K562 (cell line): ENCODE measurements at regions not wholly inside any gene's neighbourhood (a gene's known extent, or its start where the extent isn't known, plus 50 kb on each side); places are given as distances from the start of the nearest gene placed in this dataset.

ENCODE experiments used
- ATAC-seq: fragments of 200-7000 bp; cut with Tn5 transposase; 3 replicates; pipeline ENCODE4 v1.9.1; 2020; ENCODE audit warnings: moderate library complexity
- BruUV-seq: library from RNA; stranded (reverse); fragments of 400-500 nt; replicated peaks from 2 replicates; lab custom pipeline; 2021; lab: Mats Ljungman, UMichigan
- CTCF ChIA-PET: fragments of 300-600 bp; formaldehyde crosslinking; extraction: SDS; loops from one replicate; lab custom pipeline; 2021; ENCODE audit warnings: low intra/inter-chr PET ratio; lab: Yijun Ruan, JAX
- POLR2A ChIA-PET: fragments of 300-600, 350-650 bp; sonication (Branson Sonifier 250); formaldehyde crosslinking; extraction: SDS; loops from one replicate; lab custom pipeline; 2021; ENCODE audit warnings: antibody characterized with exemption, inconsistent platforms; lab: Yijun Ruan, JAX
- DNase-seq, 4 experiments: peaks; one replicate each; pipeline versions ENCODE4 v3.0.0 to v3.0.0-alpha.2; 2011 to 2018; ENCODE audit warnings: low spot score in 3 of 4, mixed read lengths in 3 of 4; ENCODE audit errors: extremely low read depth in 1 of 4
- FAIRE-seq: peaks from 2 replicates; lab custom pipeline; 2011; peaks lifted over from hg19 to GRCh38; lab: Jason Lieb, UNC
- H2AFZ ChIP-seq: 2 replicates; pipeline ENCODE4 v1.6.0; 2011; ENCODE audit warnings: low read depth, low read length, control low read depth, inconsistent platforms
- H3K27ac ChIP-seq: fragments of 200-600 bp; 3 replicates; pipeline ENCODE4 v1.8.0; 2011; ENCODE audit warnings: low read depth, mild to moderate bottlenecking, control low read depth, inconsistent platforms, low read length, moderate library complexity, mixed read lengths; ENCODE audit errors: extremely low read depth
- H3K27me3 ChIP-seq, 2 experiments: fragments of 300-600 bp in 1 of 2; 2 replicates in 1 of 2; 3 replicates in 1 of 2; pipeline versions ENCODE4 v1.6.0 to v1.8.0; 2011; ENCODE audit warnings: inconsistent platforms in 2 of 2, low read length in 2 of 2, mild to moderate bottlenecking in 1 of 2, mixed read lengths in 1 of 2, moderate library complexity in 1 of 2; ENCODE audit not compliant: control insufficient read depth in 2 of 2, insufficient read depth in 2 of 2
- H3K36me3 ChIP-seq: fragments of 300-600 bp; 3 replicates; pipeline ENCODE4 v1.8.0; 2011; ENCODE audit warnings: mild to moderate bottlenecking, low read length, inconsistent platforms; ENCODE audit not compliant: control insufficient read depth, insufficient read depth
- H3K4me1 ChIP-seq, 2 experiments: fragments of 200-600 bp in 1 of 2; replicated peaks in 1 of 2; 2 replicates in 1 of 2; 3 replicates in 1 of 2; pipeline versions ENCODE4 v1.5.1 to v1.8.0; 2011; ENCODE audit warnings: inconsistent platforms in 2 of 2, low read length in 2 of 2, mild to moderate bottlenecking in 1 of 2, mixed read lengths in 1 of 2, moderate library complexity in 1 of 2; ENCODE audit not compliant: control insufficient read depth in 2 of 2, insufficient read depth in 2 of 2
- H3K4me2 ChIP-seq: 2 replicates; pipeline ENCODE4 v1.6.1; 2011; ENCODE audit warnings: low read length, control low read depth, inconsistent platforms, mixed read lengths; ENCODE audit not compliant: insufficient read depth
- H3K4me3 ChIP-seq: fragments of 200-600 bp; sonication (generic), shearing (Covaris generic); 2 replicates; pipeline ENCODE4 v1.5.1; 2016; ENCODE audit warnings: control low read depth, inconsistent platforms
- H3K79me2 ChIP-seq: fragments of 200-600 bp; 3 replicates; pipeline ENCODE4 v1.8.0; 2011; ENCODE audit warnings: low read length, inconsistent platforms; ENCODE audit not compliant: control insufficient read depth, insufficient read depth
- H3K9ac ChIP-seq, 2 experiments: 2 replicates each; pipeline versions ENCODE4 v1.6.0 to v1.6.1; 2011; ENCODE audit warnings: low read depth in 2 of 2, low read length in 2 of 2, control low read depth in 1 of 2, inconsistent platforms in 1 of 2, mild to moderate bottlenecking in 1 of 2, mixed read lengths in 1 of 2; ENCODE audit not compliant: insufficient read depth in 1 of 2
- H3K9me1 ChIP-seq: one replicate; pipeline ENCODE4 v1.6.0; 2011; ENCODE audit warnings: inconsistent platforms, mild to moderate bottlenecking, low read length, moderate library complexity; ENCODE audit not compliant: control insufficient read depth, insufficient read depth
- H3K9me3 ChIP-seq: replicated peaks from 2 replicates; pipeline ENCODE4 v1.5.1; 2011; ENCODE audit warnings: low read depth, low read length, inconsistent platforms; ENCODE audit not compliant: control insufficient read depth, insufficient read depth
- H4K20me1 ChIP-seq: replicated peaks from 2 replicates; pipeline ENCODE4 v1.6.1; 2011; ENCODE audit warnings: low read length, inconsistent platforms, mixed read lengths; ENCODE audit not compliant: control insufficient read depth, insufficient read depth
- BHLHE40 ChIP-seq: IDR thresholded peaks from 2 replicates; pipeline ENCODE4 v1.6.1; 2011; ENCODE audit warnings: low read length, improper control_type of control experiment
- DNMT1 ChIP-seq: fragments of 450-650 bp; IDR thresholded peaks from 2 replicates; pipeline ENCODE4 v1.6.1; 2016; ENCODE audit warnings: antibody characterized with exemption, mild to moderate bottlenecking
- FOXM1 ChIP-seq, 2 experiments: fragments of 450-650 bp in 1 of 2; sonication (generic) in 1 of 2; formaldehyde crosslinking in 1 of 2; IDR thresholded peaks; 2 replicates each; pipeline versions ENCODE4 v1.6.1 to v1.9.0; 2017 to 2022; ENCODE audit warnings: low read depth in 2 of 2, mild to moderate bottlenecking in 2 of 2, missing genetic modification reagents in 1 of 2, moderate library complexity in 1 of 2
- JUND ChIP-seq, 2 experiments: IDR thresholded peaks; 2 replicates in 1 of 2; 3 replicates in 1 of 2; pipeline ENCODE4 v1.6.1; 2011; ENCODE audit warnings: borderline replicate concordance in 2 of 2, low read depth in 2 of 2, low read length in 2 of 2, improper control_type of control experiment in 1 of 2, missing biosample characterization in 1 of 2, missing genetic modification characterization in 1 of 2, missing genetic modification reagents in 1 of 2
- PCBP2 ChIP-seq: fragments of 200-400 bp; formaldehyde crosslinking; IDR thresholded peaks from 2 replicates; pipeline ENCODE4 v1.6.1; 2018; ENCODE audit warnings: low read length, low read depth, mild to moderate bottlenecking, moderate library complexity; ENCODE audit not compliant: poor library complexity, severe bottlenecking
- RREB1 ChIP-seq: fragments of 250-450 bp; sonication (Bioruptor Pico); IDR thresholded peaks from 2 replicates; pipeline ENCODE4 v1.4.0; 2020
- ZBTB7A ChIP-seq: IDR thresholded peaks from 2 replicates; pipeline ENCODE4 v1.6.1; 2011; ENCODE audit warnings: low read depth, mild to moderate bottlenecking, low read length, moderate library complexity, borderline replicate concordance; ENCODE audit not compliant: control insufficient read depth
- ZMIZ1 ChIP-seq, 2 experiments: fragments of 150-350 bp in 1 of 2; IDR thresholded peaks; 2 replicates each; pipeline ENCODE4 v1.6.1; 2012 to 2016; ENCODE audit warnings: low read depth in 2 of 2, low read length in 2 of 2, mild to moderate bottlenecking in 1 of 2, moderate library complexity in 1 of 2
- ZNF212 ChIP-seq: fragments of 450-650 bp; formaldehyde crosslinking; IDR thresholded peaks from 2 replicates; pipeline ENCODE4 v1.4.0; 2020; ENCODE audit warnings: mild to moderate bottlenecking
- ZNF766 ChIP-seq: fragments of 200-800 bp; sonication (Bioruptor generic); conservative IDR thresholded peaks from 2 replicates; pipeline ENCODE4 v1.6.1; 2016; ENCODE audit warnings: missing genetic modification characterization, missing compliant biosample characterization
- WGBS: fragments of 100-300 bp; shearing (Covaris generic); methylation state at CpG from one replicate; pipeline ENCODE4 v1.1.6; 2016; ENCODE audit warnings: low coverage, mixed read lengths; ENCODE audit not compliant: insufficient coverage; ENCODE audit errors: missing lambda C conversion rate; 5-methylcytosine and 5-hydroxymethylcytosine counted together
- in situ Hi-C: fragments of 300-500 bp; cut with MboI; formaldehyde crosslinking; loops from 4 replicates; pipeline ENCODE4 v1.15.0; 2018; ENCODE audit warnings: inconsistent platforms, mixed read lengths
- intact Hi-C: fragments of 100-400 bp; cut with micrococcal nuclease; formaldehyde crosslinking; loops from 2 replicates; pipeline ENCODE4 v1.14.2; 2022

- TF ChIP-seq FOXM1 (IDR thresholded peaks at IDR 0.05; ENCODE audit: low read depth) (peak; percentile 16; the same call in 1 of the 2 replicates), FOXM1 (CRISPR knock-in tag; IDR thresholded peaks at IDR 0.05; ENCODE audit: low read depth) (no peak)
These were observed 870.0 kb upstream of the INTU start (continued) for GRCh38 chr4:126762663-126763247.

GRCh38 chr4:126766241-126766640, 866.5 kb upstream of the INTU start:
- no TSS peak for BruUV-seq
- H4K20me1 ChIP-seq, result no peaks in the 10 kb centered on the region
- H3K36me3 ChIP-seq, result peaks cover 31% of the 10 kb centered on the region
- no peak overlapping the region for H3K4me3 ChIP-seq
- H3K9me3 ChIP-seq, result no peaks in the 10 kb centered on the region; the same call in 1 of the 2 replicates
- ATAC-seq (no peak), FAIRE-seq (peak; percentile 57), DNase-seq (no peak)
- no peaks in the 10 kb centered on the region for H3K4me1 ChIP-seq
- H3K4me2 ChIP-seq, result no peak overlapping the region
- 0 out of 3 replicates have a peak overlapping the region, but pooled peaks have one; percentile 20 for H3K27ac ChIP-seq
- no peak overlapping the region; a peak in 1 of 4 replicates for H3K9ac ChIP-seq
- ChIA-PET CTCF (no interaction called here), POLR2A (interaction anchor here (1.6 kb wide), 1 partner anchor 10 kb away, joined by 3 read pairs; no protein-coding TSS in a partner anchor)
- peaks cover 20% of the 10 kb centered on the region; the same call in 1 of the 3 replicates for H3K79me2 ChIP-seq
- H3K27me3 ChIP-seq, result no peaks in the 10 kb centered on the region
- in situ Hi-C loops, result no loop called here
- intact Hi-C loops, result no loop called here
- no peak overlapping the region for H2AFZ ChIP-seq
- 39% methylated on average over 2 of the region's 2 CpGs for WGBS
- H3K9me1 ChIP-seq, result no peaks in the 10 kb centered on the region
- TF ChIP-seq ZNF766 (CRISPR knock-in tag), result no peak
- TF ChIP-seq ZNF212 (CRISPR knock-in tag), result no peak
- TF ChIP-seq DNMT1, result no peak
- no peak for TF ChIP-seq JUND (IDR thresholded peaks at IDR 0.05; ENCODE audit: borderline replicate concordance, low read depth, low read length)
- TF ChIP-seq JUND (tag; IDR thresholded peaks at IDR 0.05; ENCODE audit: borderline replicate concordance, low read depth, low read length), result no peak
- no peak for TF ChIP-seq BHLHE40
- TF ChIP-seq PCBP2, result no peak
- no peak for TF ChIP-seq ZBTB7A
- TF ChIP-seq ZMIZ1 (IDR thresholded peaks at IDR 0.05; ENCODE audit: low read depth in 2 of 2, low read length in 2 of 2), result no peak
- no peak for TF ChIP-seq RREB1 (CRISPR knock-in tag)
